RPMI7951 (cell line): ENCODE measurements at regions not wholly inside any gene's neighbourhood (a gene's known extent, or its start where the extent isn't known, plus 50 kb on each side); places are given as distances from the start of the nearest gene placed in this dataset.
A peak's percentile ranks its signal among the peaks of the same experiment; 100 is the strongest.

ENCODE experiments used
- DNase-seq: peaks from one replicate; pipeline ENCODE4 v3.0.0-alpha.2; 2012; ENCODE audit warnings: low read depth

DNA sequence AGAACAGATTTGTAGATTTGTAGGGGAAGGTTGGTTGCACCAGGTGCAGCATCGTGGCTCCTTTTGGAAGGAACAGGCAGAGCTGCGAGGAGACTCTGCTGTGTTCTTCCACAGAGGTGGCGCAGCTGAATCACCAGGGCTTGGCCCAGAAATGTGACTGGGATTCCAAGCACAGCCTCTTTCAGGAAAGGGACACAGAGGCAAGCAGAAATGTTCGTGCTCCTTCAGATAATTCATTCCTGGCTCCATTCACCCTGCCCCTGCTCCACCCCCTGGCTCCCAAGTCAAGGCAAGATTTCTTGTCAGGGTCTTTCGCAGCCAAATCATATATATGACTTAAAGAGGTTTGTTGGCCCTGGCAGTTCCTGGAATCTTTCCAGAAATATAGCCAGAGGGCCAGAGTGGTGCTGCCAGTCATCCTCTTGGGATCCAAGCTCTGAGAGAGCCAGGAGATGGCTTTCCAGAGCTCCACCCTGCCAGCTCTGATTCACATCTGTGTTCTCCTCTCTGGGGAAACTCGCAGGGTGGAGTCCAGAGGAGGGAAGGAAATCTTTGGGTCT lies 203.9 kb upstream of the TANK start:
- peak; percentile 33 for DNase-seq

DNA sequence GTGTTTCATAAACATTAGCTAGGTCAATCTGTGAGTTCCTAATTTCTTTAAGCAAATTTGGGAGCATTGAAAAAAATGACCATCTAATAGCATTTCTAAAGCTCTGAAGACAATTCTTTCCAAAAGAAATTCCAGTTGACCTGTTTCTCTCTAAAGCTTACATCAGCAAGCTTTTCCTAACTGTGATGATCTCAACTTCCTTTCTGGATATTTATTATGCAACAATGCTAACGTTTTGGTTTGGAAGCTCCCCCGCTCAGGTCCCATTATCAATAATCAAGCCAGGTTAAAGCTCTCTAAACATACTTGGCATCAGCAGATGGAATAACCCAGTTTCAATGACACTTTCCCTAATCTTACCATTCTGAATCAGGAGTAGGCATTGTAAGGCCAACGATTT lies 196.3 kb upstream of the TANK start:
- DNase-seq = no peak

DNA sequence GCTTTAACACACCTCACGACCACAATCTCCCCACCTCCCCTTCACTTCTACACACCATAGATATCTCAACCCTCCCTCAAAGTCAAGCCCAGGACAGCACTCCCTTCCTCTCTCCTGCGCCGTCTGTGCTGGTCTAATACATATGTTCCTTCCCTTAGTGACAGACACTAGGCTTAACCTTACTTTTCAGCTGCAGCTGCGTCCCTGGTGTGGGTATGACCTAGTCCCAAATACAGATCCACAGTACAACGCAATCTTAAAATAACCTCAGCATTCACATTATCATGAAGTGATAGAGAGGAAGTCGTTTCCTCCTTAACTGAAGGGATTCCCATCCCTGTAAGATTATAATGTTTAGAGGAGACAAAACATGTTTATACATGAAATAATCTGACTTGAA lies 192.7 kb upstream of the TANK start:
- DNase-seq = no peak

DNA sequence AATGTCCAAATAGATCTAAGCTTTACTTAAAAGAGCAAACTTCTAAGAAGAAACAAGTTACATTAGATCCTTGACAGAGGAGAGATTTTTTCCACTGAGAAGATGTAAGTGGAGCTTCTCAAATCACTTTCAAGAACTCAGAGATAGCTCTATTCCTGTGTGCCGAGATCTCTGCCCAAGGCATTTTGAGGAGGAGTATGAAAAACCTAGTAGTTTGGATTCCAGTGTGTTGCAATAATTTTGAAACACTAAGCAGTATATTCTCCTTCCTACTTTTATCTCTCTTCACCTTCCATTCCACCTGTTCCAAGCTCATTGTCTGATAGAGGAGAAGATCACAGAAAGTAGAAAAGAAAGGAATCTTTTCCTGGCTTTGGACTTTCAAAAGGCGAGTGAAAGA lies 192.0 kb upstream of the TANK start:
- DNase-seq = no peak

DNA sequence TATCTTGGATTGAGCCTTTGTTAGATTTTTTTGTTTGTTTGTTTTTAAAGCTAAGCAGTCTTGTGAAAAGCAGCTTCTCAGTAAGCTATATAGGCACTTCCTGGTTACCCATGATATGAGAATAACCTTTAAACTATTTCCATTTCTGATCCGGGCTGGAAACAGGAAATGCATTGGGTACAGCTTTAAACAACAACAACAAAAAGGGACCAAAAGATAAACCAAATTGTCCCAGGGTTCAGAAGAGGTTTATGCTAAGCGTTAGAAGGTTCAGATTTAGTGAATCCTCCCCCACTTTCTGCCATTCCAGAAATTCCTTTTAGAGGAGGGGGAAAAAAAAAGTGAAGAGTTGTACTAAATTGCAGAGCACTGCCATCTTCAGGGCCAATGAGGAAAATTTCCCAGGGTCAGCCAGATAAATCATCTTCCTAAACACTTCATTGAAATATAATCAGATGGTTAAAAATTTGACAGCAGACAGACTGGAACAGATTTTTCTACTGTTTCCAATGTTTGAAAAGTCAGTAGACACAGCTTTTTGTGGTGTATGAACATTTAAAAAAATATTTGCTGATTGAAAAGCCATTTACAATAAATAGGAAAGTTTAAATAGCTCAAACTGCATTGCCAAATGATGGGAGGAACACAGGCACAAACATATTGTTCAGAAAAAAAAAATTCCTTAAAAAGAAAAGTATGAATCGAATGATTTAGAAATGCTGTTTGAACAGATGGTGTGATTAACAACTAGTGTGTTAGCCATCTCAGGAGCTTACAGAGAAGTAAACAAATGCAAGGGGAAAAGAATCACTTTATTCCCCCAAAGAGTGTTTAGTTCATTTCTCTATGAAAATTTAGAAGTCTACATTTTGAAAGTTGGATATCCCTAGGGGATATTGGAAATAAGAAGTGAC lies 189.9 kb upstream of the TANK start:
- peak; percentile 75 for DNase-seq

- no peak for DNase-seq
Measured at GRCh38 chr2:160973991-160974390, 186.2 kb upstream of the TANK start.

GRCh38 chr2:160974803-160975202 lies 185.4 kb upstream of the TANK start:
- DNase-seq = no peak

DNA sequence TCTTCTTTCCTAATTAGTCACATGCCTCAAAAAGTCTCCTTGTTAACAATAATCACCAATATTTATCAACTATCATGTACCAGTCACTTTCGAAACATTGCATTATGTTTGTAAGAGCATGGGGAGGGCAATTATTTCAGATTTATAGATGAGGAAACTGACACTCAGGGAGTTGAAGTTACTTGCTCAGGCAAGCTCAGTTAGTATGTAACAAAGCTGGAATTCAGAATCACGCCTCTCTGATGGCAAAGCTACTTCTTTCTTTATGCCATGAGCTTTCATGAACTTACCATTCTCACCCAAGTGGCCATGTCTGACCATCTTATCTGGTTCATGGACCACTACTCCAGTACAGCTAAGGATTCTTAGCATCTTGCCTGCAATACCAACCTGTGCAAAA lies 183.4 kb upstream of the TANK start:
- DNase-seq = no peak

GRCh38 chr2:160977376-160977775 lies 182.9 kb upstream of the TANK start:
- no peak for DNase-seq

DNA sequence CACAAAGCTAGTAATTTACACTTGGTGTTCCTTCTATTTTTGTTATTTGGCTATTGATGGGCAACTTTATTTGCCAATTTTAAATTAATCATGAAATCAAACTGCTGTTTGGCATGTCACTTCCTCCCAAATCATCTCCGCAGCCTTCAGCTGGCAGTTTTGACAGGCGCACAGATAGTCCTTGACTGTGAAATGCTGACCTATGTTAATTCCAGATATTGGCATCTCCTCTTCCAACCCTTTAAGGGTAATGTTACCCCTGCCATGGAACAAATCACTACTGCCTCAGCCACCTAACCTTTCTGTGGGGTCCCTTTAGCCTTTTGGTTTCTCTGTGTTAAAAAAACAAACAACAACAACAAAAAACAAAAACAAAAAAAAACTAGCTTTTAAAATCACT lies 182.4 kb upstream of the TANK start:
- no peak for DNase-seq

GRCh38 chr2:160984426-160985077 lies 175.7 kb upstream of the TANK start:
- peak; percentile 62 for DNase-seq

GRCh38 chr2:160989778-160990177 lies 170.4 kb upstream of the TANK start:
- no peak for DNase-seq

DNA sequence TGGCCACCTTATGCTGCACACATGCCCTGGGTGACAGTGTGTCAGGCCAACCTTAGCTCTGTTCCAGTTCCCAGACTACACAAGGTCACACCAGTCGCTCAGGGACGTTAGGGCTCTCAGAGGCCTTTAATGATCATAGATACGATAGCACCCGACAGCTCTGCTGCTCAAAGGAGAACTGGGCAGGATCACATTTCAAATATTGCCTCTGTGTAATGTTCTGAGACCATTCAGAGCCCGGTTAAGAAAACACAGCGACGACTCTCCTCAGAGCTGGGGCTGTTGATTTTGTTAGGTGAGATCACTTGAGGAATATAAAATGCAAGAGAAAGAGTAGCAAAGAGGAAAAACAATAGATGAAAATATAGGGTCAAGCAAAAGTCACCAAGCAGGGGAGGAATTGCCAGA lies 166.6 kb upstream of the TANK start:
- DNase-seq = no peak

- peak; percentile 79 for DNase-seq
Measured at GRCh38 chr2:160994141-160995002, 165.9 kb upstream of the TANK start.

GRCh38 chr2:160996584-160996983 lies 163.6 kb upstream of the TANK start:
- no peak for DNase-seq

GRCh38 chr2:161004379-161004778 lies 155.8 kb upstream of the TANK start:
- peak; percentile 35 for DNase-seq

GRCh38 chr2:161005170-161005569 lies 155.1 kb upstream of the TANK start:
- no peak for DNase-seq

- DNase-seq = no peak
Measured at GRCh38 chr2:161008311-161008710, 151.9 kb upstream of the TANK start.

DNA sequence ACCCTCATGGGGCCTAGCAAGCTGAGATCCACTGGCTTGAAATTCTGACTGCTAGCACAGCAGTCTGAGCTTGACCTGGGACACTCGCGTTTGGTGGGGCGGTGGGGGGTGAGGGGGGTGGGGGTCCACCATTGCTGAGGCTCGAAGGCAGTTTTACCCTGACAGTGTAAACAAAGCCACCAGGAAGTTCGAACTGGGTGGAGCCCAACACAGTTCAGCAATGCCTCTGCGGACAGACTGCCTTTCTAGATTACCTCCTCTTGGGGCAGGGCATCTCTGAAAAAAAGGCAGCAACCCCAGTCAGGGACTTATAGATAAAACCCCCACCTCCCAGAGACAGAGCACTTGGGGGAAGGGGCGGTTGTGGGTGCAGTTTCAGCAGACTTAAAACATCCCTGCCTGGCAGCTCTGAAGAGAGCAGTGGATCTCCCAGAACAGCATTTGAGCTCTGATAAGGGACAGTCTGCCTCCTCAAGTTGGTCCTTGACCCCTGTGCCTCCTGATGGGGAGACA lies 149.7 kb upstream of the TANK start:
- no peak for DNase-seq

GRCh38 chr2:161017780-161018470 lies 142.3 kb upstream of the TANK start:
- DNase-seq = no peak

DNA sequence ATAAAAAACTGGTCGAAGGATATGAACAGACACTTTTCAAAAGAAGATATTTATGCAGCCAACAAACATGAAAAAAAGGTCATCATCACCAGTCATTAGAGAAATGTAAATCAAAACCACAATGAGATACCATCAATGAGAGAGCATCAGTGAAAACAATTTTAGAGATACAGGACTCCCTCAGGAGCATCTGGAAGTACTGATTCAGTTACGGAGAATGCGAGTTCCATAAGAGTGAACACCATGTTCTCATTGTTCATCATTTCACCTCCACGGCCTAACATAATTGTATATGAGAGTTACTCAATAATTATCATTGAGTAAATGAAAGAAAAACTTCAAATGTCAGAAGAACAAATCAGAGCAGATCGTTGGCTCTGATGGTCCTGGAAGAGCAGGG lies 140.9 kb upstream of the TANK start:
- no peak for DNase-seq
